Skin epidermis (tissue), 12 donors: ENCODE measurements at regions not wholly inside any gene's neighbourhood (a gene's known extent, or its start where the extent isn't known, plus 50 kb on each side); places are given as distances from the start of the nearest gene placed in this dataset.
"Not testable (repeated sequence)": the region's sequence is repeated elsewhere in the genome, so short reads cannot be mapped to it uniquely, and the experiment has no call there.

Experiments used
- H3K27ac ChIP-seq, 21 experiments: fragments of 200-600 bp; sonication (generic) in 11 of 21; one replicate each; pipeline ENCODE4 v1.5.0; 2020; ENCODE audit warnings: mild to moderate bottlenecking in 3 of 21, inconsistent platforms in 2 of 21, moderate library complexity in 2 of 21
- H3K4me3 ChIP-seq, 7 experiments: fragments of 200-600 bp; sonication (generic) in 2 of 7; one replicate each; pipeline ENCODE4 v1.5.0; 2020; ENCODE audit warnings: inconsistent platforms in 2 of 7, mild to moderate bottlenecking in 2 of 7, moderate library complexity in 1 of 7

GRCh38 chr3:176313426-176313825 lies 883.9 kb downstream of the TBL1XR1 start:
- no peak overlapping the region for H3K27ac ChIP-seq

GRCh38 chr3:176310641-176311040 lies 886.6 kb downstream of the TBL1XR1 start:
- no peak overlapping the region for H3K4me3 ChIP-seq
- H3K27ac ChIP-seq = no peak overlapping the region

More at GRCh38 chr3:176313426-176313825, 883.9 kb downstream of the TBL1XR1 start:
- no peak overlapping the region for H3K4me3 ChIP-seq

DNA sequence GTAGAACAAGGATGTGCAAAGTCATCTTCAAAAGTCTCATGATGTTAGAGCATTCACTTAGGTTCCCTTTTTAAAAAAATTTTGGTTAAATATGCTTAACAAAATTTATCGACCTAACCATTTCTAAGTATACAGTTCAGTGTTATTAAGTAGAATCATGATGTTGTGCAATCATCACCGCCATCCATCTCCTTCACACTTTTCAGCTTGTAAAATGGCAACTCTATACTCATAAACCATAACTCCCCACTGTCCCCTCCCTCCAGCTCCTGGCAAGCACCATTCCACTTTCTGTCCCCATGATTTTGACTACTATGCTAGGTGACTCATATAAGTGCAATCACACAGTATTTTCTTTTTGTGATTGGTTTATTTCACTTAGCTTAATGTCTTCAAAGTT lies 895.0 kb downstream of the TBL1XR1 start:
- no peak overlapping the region for H3K27ac ChIP-seq
- H3K4me3 ChIP-seq = no peak overlapping the region

- Histone ChIP-seq H3K27ac (no peak overlapping the region), H3K4me3 (no peak overlapping the region)
Observed at GRCh38 chr3:176296066-176296597, 901.1 kb downstream of the TBL1XR1 start.

DNA sequence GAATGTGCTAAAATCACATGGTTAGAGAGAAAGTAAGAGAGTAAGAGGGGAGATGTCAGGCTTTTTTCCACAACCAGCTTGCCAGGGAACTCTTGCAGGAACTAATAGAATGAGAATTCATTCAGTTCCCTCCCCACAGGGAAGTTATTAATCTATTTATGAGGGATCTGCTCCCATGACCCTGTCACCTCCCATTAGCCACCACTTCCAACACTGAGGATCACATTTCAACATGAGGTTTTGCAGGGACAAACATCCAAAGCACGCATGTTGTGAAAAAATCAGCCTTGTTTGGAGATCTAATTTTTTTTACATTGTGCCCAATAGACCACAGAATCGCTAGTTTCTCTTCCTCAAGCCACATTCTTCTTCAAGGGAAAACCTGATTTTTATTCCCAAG lies 904.0 kb downstream of the TBL1XR1 start:
- H3K4me3 ChIP-seq = no peak overlapping the region
- no peak overlapping the region for H3K27ac ChIP-seq

DNA sequence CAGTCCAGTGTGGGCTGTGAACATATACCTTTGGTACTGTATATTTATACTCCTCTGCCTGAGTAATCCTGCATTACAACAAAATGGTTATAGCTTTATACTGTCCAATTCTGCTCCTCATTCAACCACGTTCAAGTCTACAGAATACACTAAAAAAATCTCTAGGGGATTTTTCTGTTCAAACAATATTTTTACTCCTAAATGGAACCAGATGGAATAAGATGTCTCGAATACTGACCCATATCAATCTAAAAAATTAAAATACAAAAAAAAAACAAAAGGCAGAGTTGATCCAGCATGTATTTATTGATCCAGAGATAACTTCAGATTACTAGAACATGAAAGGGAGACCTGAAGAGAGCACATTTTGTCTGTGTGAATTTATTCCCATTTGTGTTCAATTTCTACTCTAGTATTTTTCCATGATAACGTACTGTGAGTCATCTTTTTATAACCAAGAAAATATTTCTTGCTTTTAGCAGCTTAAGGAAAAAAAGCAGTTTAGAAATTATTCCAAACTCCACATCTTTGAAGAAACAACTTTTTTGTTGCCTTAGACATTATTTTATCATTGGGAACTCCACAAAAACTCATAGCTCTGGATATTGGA lies 910.7 kb downstream of the TBL1XR1 start:
- no peak overlapping the region for H3K4me3 ChIP-seq
- H3K27ac ChIP-seq = no peak overlapping the region

DNA sequence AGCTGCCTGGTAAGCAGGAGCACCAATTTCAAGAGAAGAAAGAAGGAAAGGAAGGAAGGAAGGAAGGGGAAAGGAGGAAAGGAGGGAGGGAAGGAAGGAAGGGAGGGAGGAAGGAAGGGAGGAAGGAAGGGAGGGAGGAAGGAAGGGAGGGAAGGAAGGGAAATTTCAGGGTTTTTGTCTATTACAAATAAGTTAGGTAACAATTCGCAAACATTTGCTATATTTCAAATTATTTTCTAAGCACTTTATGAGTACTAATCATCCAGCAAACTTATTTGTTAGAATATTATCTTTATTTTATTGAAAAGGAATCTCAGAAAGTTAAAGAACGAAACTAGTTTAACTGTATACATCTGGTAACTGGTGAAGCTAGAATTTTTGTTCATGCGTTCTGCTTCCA lies 921.7 kb downstream of the TBL1XR1 start:
- no peak overlapping the region for H3K4me3 ChIP-seq

DNA sequence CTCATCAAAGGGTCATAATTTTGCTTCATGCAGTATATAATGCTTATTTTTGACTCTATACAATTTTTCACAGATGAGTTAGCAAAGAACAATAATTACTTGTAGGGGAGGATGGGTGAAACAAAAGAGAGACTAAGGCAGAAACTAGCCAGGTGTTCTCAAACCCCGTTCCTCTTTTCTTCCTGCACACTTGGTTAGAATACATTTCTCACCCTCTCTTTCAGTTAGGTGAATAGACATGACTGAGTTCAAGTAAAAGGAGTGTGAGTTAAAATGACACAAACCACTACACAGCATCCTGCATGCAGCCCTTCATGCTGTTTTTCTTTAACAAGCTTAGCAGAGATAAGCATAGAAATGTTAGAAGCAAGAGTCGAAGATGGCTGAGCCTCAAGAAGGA lies 922.2 kb downstream of the TBL1XR1 start:
- Histone ChIP-seq H3K4me3 (no peak overlapping the region), H3K27ac (no peak overlapping the region)

More for the DNA sequence above, 921.7 kb downstream of the TBL1XR1 start:
- H3K27ac ChIP-seq = no peak overlapping the region

DNA sequence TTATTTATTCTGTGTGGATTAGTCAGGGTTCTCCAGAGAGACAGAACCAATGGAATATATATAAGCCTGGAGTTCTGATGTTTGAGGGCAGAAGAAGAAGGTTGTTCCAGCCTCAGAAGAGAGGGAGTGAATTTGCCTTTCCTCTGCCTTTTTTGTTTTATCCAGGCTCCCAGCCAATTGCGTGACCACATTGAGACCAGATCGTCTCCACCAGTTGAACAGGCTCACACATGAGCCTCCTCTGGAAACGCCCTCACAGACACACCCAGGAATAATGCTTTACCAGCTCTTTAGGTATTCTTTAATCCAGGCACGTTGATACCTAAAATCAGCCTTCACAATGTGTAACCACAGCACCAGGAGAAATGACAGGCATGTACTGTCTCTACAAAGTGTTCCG lies 923.1 kb downstream of the TBL1XR1 start:
- H3K27ac ChIP-seq = no peak overlapping the region
- no peak overlapping the region for H3K4me3 ChIP-seq

DNA sequence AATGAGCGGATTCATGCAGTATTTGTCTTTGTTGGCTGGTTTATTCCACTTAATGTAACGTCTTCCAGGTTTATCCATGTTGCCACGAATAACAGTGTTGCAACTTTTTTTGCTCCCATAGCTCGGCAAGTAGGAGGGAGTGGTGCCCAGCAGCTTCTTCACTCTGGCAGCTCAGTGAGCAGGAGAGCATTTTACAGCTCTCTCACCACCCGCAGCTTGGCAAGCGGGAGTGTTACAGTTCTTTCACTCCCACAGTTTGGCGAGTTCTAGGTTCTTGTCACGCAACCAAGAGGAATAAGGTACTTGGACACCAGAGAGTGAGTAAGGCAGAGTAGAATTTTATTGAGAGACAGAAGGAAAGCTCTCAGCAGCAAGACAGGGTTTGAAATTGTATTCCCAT lies 935.2 kb downstream of the TBL1XR1 start:
- Histone ChIP-seq H3K27ac (no peak overlapping the region), H3K4me3 (no peak overlapping the region)

DNA sequence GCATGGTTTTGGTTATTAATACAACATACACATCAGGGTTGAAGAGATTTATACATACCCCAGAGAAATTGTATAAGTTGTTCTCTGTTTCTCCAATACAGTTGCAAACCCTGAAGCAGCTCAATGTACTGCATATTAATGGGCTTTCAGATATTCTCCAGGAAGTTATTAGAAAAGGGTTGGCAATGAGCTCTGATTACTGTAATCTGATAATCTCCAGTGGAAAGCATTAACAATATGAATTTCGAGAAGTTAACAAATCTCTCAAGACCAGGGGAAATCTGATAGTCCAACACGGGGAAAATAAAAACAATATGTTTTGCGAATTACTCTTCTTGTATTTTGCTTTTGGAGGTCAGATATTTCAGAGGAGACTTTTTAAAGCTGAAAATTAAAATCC lies 950.1 kb downstream of the TBL1XR1 start:
- Histone ChIP-seq H3K4me3 (no peak overlapping the region), H3K27ac (no peak overlapping the region)

DNA sequence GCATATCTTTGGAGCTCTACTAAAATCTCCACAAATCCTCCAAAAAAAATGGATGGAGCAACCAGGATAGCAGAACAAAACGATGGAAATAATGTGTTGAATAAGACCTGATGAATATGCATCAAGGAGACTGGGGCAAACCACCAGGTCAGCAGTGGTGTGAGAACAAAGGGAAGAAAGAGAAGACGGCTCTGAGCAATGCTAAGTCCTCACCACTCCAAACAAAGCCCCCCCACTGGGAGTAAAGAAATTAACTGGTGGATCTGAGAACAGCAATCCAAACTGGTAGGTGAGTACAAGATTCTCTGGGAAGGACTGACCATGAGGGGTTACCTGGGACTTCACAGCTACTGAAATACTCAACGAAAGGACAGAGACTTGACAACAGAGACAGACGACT lies 977.3 kb downstream of the TBL1XR1 start:
- Histone ChIP-seq H3K27ac (no peak overlapping the region), H3K4me3 (no peak overlapping the region)

DNA sequence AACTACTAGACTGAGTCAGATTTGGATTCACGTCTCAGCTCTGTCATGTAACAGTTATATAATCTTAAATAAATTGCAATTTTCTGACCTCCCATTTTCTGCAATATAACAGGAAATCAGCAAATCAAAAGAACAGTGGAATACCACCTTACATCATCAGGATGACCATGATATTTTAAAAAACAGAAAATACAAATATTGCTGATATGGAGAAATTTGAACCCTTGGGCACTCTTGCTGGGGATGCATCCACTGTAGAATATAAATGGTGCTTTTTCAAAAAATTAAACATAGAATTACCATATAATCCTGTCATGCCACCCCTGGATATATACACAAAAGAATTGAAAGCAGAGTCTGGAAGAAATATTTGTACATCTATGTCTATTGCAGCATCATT lies 982.5 kb downstream of the TBL1XR1 start:
- no peak overlapping the region for H3K27ac ChIP-seq
- no peak overlapping the region for H3K4me3 ChIP-seq

DNA sequence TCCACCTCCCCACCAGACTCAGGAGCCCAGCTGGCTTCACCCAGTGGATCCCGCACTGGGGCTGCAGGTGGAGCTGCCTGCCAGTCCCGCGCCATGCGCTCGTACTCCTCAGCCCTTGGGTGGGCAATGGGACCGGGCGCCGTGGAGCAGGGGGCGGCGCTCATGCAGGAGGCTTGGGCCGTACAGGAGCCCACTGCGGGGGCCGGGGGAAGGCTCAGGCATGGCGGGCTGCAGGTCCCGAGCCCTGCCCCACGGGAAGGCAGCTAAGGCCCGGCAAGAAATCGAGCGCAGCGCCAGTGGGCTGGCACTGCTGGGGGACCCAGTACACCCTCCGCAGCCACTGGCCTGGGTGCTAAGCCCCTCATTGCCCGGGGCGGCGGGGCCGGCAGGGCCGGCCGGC lies 984.0 kb downstream of the TBL1XR1 start:
- not testable (repeated sequence) for H3K4me3 ChIP-seq, H3K27ac ChIP-seq

DNA sequence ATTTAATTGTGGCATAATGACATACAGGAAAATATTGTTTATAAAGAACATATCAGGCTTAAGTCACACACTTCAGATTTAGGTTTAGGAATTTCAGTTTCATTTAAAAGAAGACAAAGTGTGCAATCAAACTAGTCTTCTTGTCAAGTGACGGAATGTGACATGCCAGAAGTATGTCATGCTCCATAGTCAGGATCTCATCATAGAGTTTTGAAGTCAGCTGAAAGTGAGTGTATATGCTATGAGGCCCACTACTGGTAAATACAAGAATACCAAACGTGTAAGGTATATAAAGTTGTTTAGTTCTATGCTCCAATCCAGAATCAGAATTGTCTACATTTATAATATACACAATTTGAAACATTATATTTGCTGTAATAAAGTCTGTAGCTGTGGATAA lies 988.4 kb downstream of the TBL1XR1 start:
- Histone ChIP-seq H3K27ac (no peak overlapping the region), H3K4me3 (no peak overlapping the region)

DNA sequence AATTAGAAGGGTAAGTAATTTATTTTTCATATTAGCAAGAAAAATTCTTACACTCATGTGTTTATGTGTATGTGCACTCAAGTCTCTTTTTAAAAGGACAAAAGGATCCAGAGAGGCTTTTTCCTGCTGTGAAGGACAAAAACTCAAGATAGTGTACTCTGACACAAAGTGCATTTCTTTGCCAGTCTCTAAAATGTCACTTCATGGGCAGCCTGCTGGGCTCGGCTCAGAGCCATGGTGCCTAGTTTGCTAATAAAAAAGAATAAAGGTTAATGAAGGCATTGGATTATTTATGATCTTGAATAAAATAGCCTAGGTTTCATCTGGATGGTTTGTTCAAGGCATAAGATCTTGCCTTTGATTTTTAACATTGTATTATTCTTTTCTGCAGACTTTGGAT lies 989.0 kb downstream of the TBL1XR1 start:
- no peak overlapping the region for H3K27ac ChIP-seq
- no peak overlapping the region for H3K4me3 ChIP-seq

- H3K27ac ChIP-seq = no peak overlapping the region
- H3K4me3 ChIP-seq = no peak overlapping the region
Observed at GRCh38 chr3:176206809-176207208, 990.5 kb downstream of the TBL1XR1 start.

DNA sequence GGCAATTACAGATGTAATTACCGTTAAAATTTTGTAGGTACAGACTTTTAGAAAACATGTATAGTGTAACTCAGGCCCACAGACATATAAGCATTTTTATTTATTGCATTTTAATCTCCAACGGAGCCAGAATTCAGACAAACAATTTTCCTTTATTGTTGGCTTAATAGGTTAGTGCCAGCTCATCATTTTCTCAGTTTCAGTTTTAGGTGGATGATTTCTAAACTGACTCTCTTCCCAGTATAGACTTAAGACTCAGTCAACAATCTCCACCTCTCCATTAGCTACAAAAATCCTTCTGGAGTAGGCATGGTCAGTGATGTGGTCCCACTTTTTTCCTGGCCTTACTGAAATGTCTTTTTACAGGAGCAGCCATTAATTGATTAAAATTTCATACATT lies 994.6 kb downstream of the TBL1XR1 start:
- Histone ChIP-seq H3K4me3 (no peak overlapping the region), H3K27ac (no peak overlapping the region)

GRCh38 chr3:176193032-176193730 lies 1004.1 kb downstream of the TBL1XR1 start:
- Histone ChIP-seq H3K27ac (no peak overlapping the region), H3K4me3 (no peak overlapping the region)

DNA sequence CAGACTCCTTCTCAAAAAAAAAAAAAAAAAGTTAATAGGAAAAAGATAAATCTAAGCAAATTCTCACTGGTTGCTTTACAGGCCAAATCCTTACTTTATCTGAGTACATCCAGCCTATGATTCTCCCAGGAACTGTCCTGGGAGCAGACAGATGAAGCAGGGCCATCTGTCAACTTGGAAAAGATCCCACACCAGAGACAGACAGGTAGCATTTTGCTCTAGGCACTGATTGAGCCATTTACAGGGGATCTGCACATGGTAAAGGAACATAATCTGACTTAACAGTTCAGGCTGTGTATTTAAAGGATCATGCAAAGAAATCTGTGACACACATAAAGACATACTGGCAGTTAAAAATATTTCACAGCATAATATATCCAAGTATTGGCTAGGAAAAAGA lies 1006.5 kb downstream of the TBL1XR1 start:
- H3K4me3 ChIP-seq = no peak overlapping the region
- H3K27ac ChIP-seq = no peak overlapping the region

- Histone ChIP-seq H3K27ac (no peak overlapping the region), H3K4me3 (no peak overlapping the region)
Observed at GRCh38 chr3:176183181-176183580, 1014.1 kb downstream of the TBL1XR1 start.

DNA sequence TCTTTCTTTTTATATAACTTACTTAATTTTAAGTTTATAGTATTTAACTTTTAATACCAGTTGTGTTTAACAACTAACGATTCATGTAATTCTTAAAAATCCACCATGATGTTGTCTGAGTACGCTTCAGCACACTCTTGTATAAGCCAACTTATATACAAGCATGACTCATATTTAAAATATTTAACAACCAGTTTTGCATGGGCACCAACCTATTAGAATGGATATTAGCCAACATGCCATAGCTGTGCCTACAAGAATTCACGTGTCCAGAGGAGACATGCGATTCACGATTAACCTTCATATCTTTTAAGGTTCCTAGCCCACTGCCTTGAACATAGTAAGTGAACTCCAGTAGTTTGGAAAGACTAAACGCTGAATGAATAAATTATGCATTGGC lies 1023.2 kb downstream of the TBL1XR1 start:
- H3K27ac ChIP-seq = no peak overlapping the region
- H3K4me3 ChIP-seq = no peak overlapping the region
